GM23338 (cell line): ENCODE measurements at regions not wholly inside any gene's neighbourhood (a gene's known extent, or its start where the extent isn't known, plus 50 kb on each side); places are given as distances from the start of the nearest gene placed in this dataset.

Source experiments
- ATAC-seq: fragments of 200-7000 bp; cut with Tn5 transposase; 3 replicates; pipeline ENCODE4 v1.9.1; 2020
- DNase-seq: peaks from one replicate; pipeline ENCODE4 v3.0.0-alpha.2; 2015; ENCODE audit warnings: low spot score
- H2AFZ ChIP-seq: fragments of 200-600 bp; sonication (generic); 2 replicates; pipeline ENCODE4 v1.8.0; 2016; ENCODE audit warnings: antibody characterized with exemption, mild to moderate bottlenecking, moderate library complexity
- H3F3A ChIP-seq: fragments of 200-600 bp; sonication (generic); replicated peaks from 2 replicates; pipeline ENCODE4 v1.8.0; 2017; ENCODE audit warnings: antibody characterized with exemption, mixed run types, low read depth
- H3K27ac ChIP-seq: fragments of 200-600 bp; sonication (generic); 2 replicates; pipeline ENCODE4 v1.6.1; 2016; ENCODE audit warnings: low read depth
- H3K27me3 ChIP-seq: fragments of 200-600 bp; sonication (generic); 2 replicates; pipeline ENCODE4 v1.8.0; 2016; ENCODE audit warnings: mild to moderate bottlenecking, mixed run types, moderate library complexity; ENCODE audit not compliant: insufficient read depth
- H3K36me3 ChIP-seq: fragments of 200-600 bp; sonication (generic); 2 replicates; pipeline ENCODE4 v1.8.0; 2016; ENCODE audit warnings: mild to moderate bottlenecking; ENCODE audit not compliant: insufficient read depth
- H3K4me1 ChIP-seq: fragments of 200-600 bp; sonication (generic); 2 replicates; pipeline ENCODE4 v1.8.0; 2016; ENCODE audit warnings: mild to moderate bottlenecking, moderate library complexity; ENCODE audit not compliant: insufficient read depth
- H3K4me2 ChIP-seq: fragments of 200-600 bp; sonication (generic); 2 replicates; pipeline ENCODE4 v1.7.1; 2017; ENCODE audit warnings: mixed run types
- H3K4me3 ChIP-seq: fragments of 200-600 bp; sonication (generic); 2 replicates; pipeline ENCODE4 v1.6.1; 2016; ENCODE audit warnings: mixed run types
- H3K79me2 ChIP-seq: fragments of 200-600 bp; sonication (generic); replicated peaks from 2 replicates; pipeline ENCODE4 v1.8.0; 2017; ENCODE audit warnings: mild to moderate bottlenecking; ENCODE audit not compliant: insufficient read depth
- H3K9me2 ChIP-seq: fragments of 200-600 bp; sonication (generic); 2 replicates; pipeline ENCODE4 v1.8.0; 2017; ENCODE audit not compliant: insufficient read depth
- H4K20me1 ChIP-seq: fragments of 200-600 bp; sonication (generic); replicated peaks from 2 replicates; pipeline ENCODE4 v1.8.0; 2017; ENCODE audit warnings: mild to moderate bottlenecking; ENCODE audit not compliant: insufficient read depth
- H3K27ac Mint-ChIP-seq: 2 replicates; pipeline ENCODE4 v1.8.0; 2020; ENCODE audit warnings: inconsistent platforms, mild to moderate bottlenecking, moderate library complexity, mixed read lengths
- H3K27me3 Mint-ChIP-seq: 3 replicates; pipeline ENCODE4 v1.8.0; 2022; ENCODE audit warnings: low read depth, mild to moderate bottlenecking, moderate library complexity, mixed read lengths, inconsistent platforms; ENCODE audit not compliant: insufficient read depth, poor library complexity
- H3K36me3 Mint-ChIP-seq: 3 replicates; pipeline ENCODE4 v1.8.0; 2021; ENCODE audit warnings: low read depth, mild to moderate bottlenecking, inconsistent platforms, moderate library complexity, mixed read lengths
- H3K4me1 Mint-ChIP-seq: 3 replicates; pipeline ENCODE4 v1.8.0; 2020; ENCODE audit warnings: mild to moderate bottlenecking, inconsistent platforms, mixed read lengths
- H3K4me3 Mint-ChIP-seq: 3 replicates; pipeline ENCODE4 v1.8.0; 2021; ENCODE audit warnings: moderate library complexity, mild to moderate bottlenecking, inconsistent platforms, mixed read lengths
- H3K9me3 Mint-ChIP-seq: 3 replicates; pipeline ENCODE4 v1.8.0; 2020; ENCODE audit warnings: moderate library complexity, mild to moderate bottlenecking, inconsistent platforms, mixed read lengths
- EZH2 ChIP-seq: fragments of 200-600 bp; sonication (generic); IDR thresholded peaks from one replicate; pipeline ENCODE4 v1.8.0; 2017; ENCODE audit warnings: antibody characterized with exemption, mild to moderate bottlenecking, low read depth; ENCODE audit not compliant: unreplicated experiment
- EZH2phosphoT487 ChIP-seq: fragments of 200-600 bp; sonication (generic); IDR thresholded peaks from one replicate; pipeline ENCODE4 v1.8.1; 2018; ENCODE audit warnings: antibody characterized with exemption; ENCODE audit not compliant: unreplicated experiment
- JUNB ChIP-seq: IDR thresholded peaks from one replicate; pipeline ENCODE4 v1.6.1; 2016; ENCODE audit warnings: antibody characterized with exemption; ENCODE audit not compliant: unreplicated experiment
- NANOG ChIP-seq: IDR thresholded peaks from 2 replicates; pipeline ENCODE4 v1.6.1; 2016; ENCODE audit warnings: antibody characterized with exemption, borderline replicate concordance
- POLR2AphosphoS5 ChIP-seq: IDR thresholded peaks from 2 replicates; pipeline ENCODE4 v1.6.1; 2016; ENCODE audit warnings: antibody characterized with exemption, low read depth
- REST ChIP-seq: IDR thresholded peaks from one replicate; pipeline ENCODE4 v1.6.1; 2018; ENCODE audit warnings: antibody characterized with exemption; ENCODE audit not compliant: unreplicated experiment
- STAT1 ChIP-seq: IDR thresholded peaks from one replicate; pipeline ENCODE4 v1.6.1; 2016; ENCODE audit warnings: antibody characterized with exemption; ENCODE audit not compliant: unreplicated experiment
- ZNF114 ChIP-seq: fragments of 250-450 bp; sonication (Bioruptor Pico); IDR thresholded peaks from 2 replicates; pipeline ENCODE4 v1.5.0; 2020; ENCODE audit warnings: mild to moderate bottlenecking, moderate library complexity
- ZNF331 ChIP-seq: fragments of 250-450 bp; sonication (Bioruptor Pico); IDR thresholded peaks from 2 replicates; pipeline ENCODE4 v1.5.0; 2020; ENCODE audit warnings: low read depth, mild to moderate bottlenecking, moderate library complexity
- ZNF462 ChIP-seq: fragments of 250-450 bp; sonication (Bioruptor Pico); IDR thresholded peaks from 2 replicates; pipeline ENCODE4 v1.5.0; 2020; ENCODE audit warnings: mild to moderate bottlenecking, moderate library complexity
- TF ChIP-seq, protein P1 (sequence below): IDR thresholded peaks from 2 replicates; pipeline ENCODE4 v1.6.1; 2016; ENCODE audit warnings: antibody characterized with exemption
- TF ChIP-seq, protein P2 (sequence below), 2 experiments: fragments of 200-600 bp in 1 of 2; sonication (generic) in 1 of 2; conservative IDR thresholded peaks; 2 replicates each; pipeline versions ENCODE4 v1.5.1 to v1.6.1; 2016 to 2017; ENCODE audit warnings: antibody characterized with exemption in 2 of 2, low read depth in 2 of 2, mild to moderate bottlenecking in 2 of 2, moderate library complexity in 1 of 2

GRCh38 chr1:185388815-185389214 is 71.8 kb upstream of the IVNS1ABP start:
- Histone ChIP-seq H4K20me1 (no peaks in the 10 kb centered on the region), H3K79me2 (no peaks in the 10 kb centered on the region), H3K4me1 (no peaks in the 10 kb centered on the region), H3F3A (no peaks in the 10 kb centered on the region), H3K27ac (no peak overlapping the region), H3K27me3 (no peaks in the 10 kb centered on the region), H2AFZ (no peak overlapping the region), H3K9me2 (peaks cover 12% of the 10 kb centered on the region; the same call in 1 of the 2 replicates), H3K4me3 (no peak overlapping the region), H3K4me2 (no peak overlapping the region), H3K36me3 (no peaks in the 10 kb centered on the region)
- H3K9me3 Mint-ChIP-seq: peaks cover 16% of the 10 kb centered on the region
- ATAC-seq: no peak
- DNase-seq: no peak
- no peak overlapping the region for H3K4me3 Mint-ChIP-seq
- H3K36me3 Mint-ChIP-seq: peaks cover 10% of the 10 kb centered on the region
- TF ChIP-seq EZH2phosphoT487: no peak
- TF ChIP-seq STAT1: no peak
- TF ChIP-seq POLR2AphosphoS5: no peak
- TF ChIP-seq, protein P1, sequence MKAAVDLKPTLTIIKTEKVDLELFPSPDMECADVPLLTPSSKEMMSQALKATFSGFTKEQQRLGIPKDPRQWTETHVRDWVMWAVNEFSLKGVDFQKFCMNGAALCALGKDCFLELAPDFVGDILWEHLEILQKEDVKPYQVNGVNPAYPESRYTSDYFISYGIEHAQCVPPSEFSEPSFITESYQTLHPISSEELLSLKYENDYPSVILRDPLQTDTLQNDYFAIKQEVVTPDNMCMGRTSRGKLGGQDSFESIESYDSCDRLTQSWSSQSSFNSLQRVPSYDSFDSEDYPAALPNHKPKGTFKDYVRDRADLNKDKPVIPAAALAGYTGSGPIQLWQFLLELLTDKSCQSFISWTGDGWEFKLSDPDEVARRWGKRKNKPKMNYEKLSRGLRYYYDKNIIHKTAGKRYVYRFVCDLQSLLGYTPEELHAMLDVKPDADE: no peak
- no peak for TF ChIP-seq ZNF462
- TF ChIP-seq JUNB: no peak
- no peak for TF ChIP-seq EZH2
- TF ChIP-seq ZNF331 (CRISPR knock-in tag): no peak
- TF ChIP-seq, protein P2, sequence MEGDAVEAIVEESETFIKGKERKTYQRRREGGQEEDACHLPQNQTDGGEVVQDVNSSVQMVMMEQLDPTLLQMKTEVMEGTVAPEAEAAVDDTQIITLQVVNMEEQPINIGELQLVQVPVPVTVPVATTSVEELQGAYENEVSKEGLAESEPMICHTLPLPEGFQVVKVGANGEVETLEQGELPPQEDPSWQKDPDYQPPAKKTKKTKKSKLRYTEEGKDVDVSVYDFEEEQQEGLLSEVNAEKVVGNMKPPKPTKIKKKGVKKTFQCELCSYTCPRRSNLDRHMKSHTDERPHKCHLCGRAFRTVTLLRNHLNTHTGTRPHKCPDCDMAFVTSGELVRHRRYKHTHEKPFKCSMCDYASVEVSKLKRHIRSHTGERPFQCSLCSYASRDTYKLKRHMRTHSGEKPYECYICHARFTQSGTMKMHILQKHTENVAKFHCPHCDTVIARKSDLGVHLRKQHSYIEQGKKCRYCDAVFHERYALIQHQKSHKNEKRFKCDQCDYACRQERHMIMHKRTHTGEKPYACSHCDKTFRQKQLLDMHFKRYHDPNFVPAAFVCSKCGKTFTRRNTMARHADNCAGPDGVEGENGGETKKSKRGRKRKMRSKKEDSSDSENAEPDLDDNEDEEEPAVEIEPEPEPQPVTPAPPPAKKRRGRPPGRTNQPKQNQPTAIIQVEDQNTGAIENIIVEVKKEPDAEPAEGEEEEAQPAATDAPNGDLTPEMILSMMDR (conservative IDR thresholded peaks at IDR 0.05; ENCODE audit: low read depth in 2 of 2): no peak
- no peak for TF ChIP-seq REST
- TF ChIP-seq ZNF114 (CRISPR knock-in tag): no peak
- no peak for TF ChIP-seq NANOG
- no peaks in the 10 kb centered on the region for H3K4me1 Mint-ChIP-seq
- H3K27ac Mint-ChIP-seq: no peak overlapping the region
- no peaks in the 10 kb centered on the region for H3K27me3 Mint-ChIP-seq
